Kidney epithelial cell (primary cell): ENCODE measurements at regions not wholly inside any gene's neighbourhood (a gene's known extent, or its start where the extent isn't known, plus 50 kb on each side); places are given as distances from the start of the nearest gene placed in this dataset.

Experiments used
- DNase-seq: peaks from one replicate; pipeline ENCODE4 v3.0.0-alpha.2; 2010; ENCODE audit warnings: low read depth
- H3K27me3 ChIP-seq: 2 replicates; pipeline ENCODE4 v1.6.0; 2011; ENCODE audit warnings: low read length; ENCODE audit not compliant: control insufficient read depth, insufficient read depth
- H3K36me3 ChIP-seq: 2 replicates; pipeline ENCODE4 v1.5.1; 2011; ENCODE audit warnings: low read length; ENCODE audit not compliant: control insufficient read depth, insufficient read depth
- H3K4me3 ChIP-seq: 2 replicates; pipeline ENCODE4 v1.5.1; 2011; ENCODE audit warnings: low read depth, mild to moderate bottlenecking, control low read depth, low read length
- CTCF ChIP-seq: IDR thresholded peaks from 2 replicates; pipeline ENCODE4 v1.5.1; 2011; ENCODE audit warnings: mild to moderate bottlenecking, moderate library complexity, low read length, control low read depth, inconsistent platforms; ENCODE audit not compliant: insufficient read depth, poor library complexity, severe bottlenecking

- DNase-seq = no peak
- no peaks in the 10 kb centered on the region for H3K27me3 ChIP-seq
- no peak overlapping the region for H3K4me3 ChIP-seq
- H3K36me3 ChIP-seq = no peaks in the 10 kb centered on the region
- TF ChIP-seq CTCF = no peak
These were observed 1344.6 kb downstream of the OLFM4 start for GRCh38 chr13:54373211-54373610.

- Histone ChIP-seq H3K36me3 (no peaks in the 10 kb centered on the region), H3K4me3 (no peak overlapping the region), H3K27me3 (no peaks in the 10 kb centered on the region)
- TF ChIP-seq CTCF = no peak
- DNase-seq = no peak
These were observed 1350.8 kb downstream of the OLFM4 start for GRCh38 chr13:54379461-54379860.

- DNase-seq = no peak
- H3K36me3 ChIP-seq = no peaks in the 10 kb centered on the region
- TF ChIP-seq CTCF = no peak
- no peaks in the 10 kb centered on the region for H3K27me3 ChIP-seq
- H3K4me3 ChIP-seq = no peak overlapping the region
These were observed 1355.0 kb downstream of the OLFM4 start for GRCh38 chr13:54383604-54384003.

GRCh38 chr13:54387625-54388024 is 1359.0 kb downstream of the OLFM4 start:
- no peaks in the 10 kb centered on the region for H3K36me3 ChIP-seq
- DNase-seq = no peak
- no peak overlapping the region for H3K4me3 ChIP-seq
- TF ChIP-seq CTCF = no peak
- no peaks in the 10 kb centered on the region for H3K27me3 ChIP-seq

- no peak for TF ChIP-seq CTCF
- Histone ChIP-seq H3K27me3 (no peaks in the 10 kb centered on the region), H3K36me3 (no peaks in the 10 kb centered on the region), H3K4me3 (no peak overlapping the region)
- DNase-seq = no peak
These were observed 1362.2 kb downstream of the OLFM4 start for GRCh38 chr13:54390841-54391240.

GRCh38 chr13:54394085-54394700 is 1365.6 kb downstream of the OLFM4 start:
- DNase-seq = no peak
- H3K27me3 ChIP-seq = no peaks in the 10 kb centered on the region
- no peaks in the 10 kb centered on the region for H3K36me3 ChIP-seq
- H3K4me3 ChIP-seq = no peak overlapping the region
- no peak for TF ChIP-seq CTCF
